GM13977 (cell line): ENCODE measurements at regions not wholly inside any gene's neighbourhood (a gene's known extent, or its start where the extent isn't known, plus 50 kb on each side); places are given as distances from the start of the nearest gene placed in this dataset.

Experiments used
- DNase-seq: peaks from one replicate; pipeline ENCODE4 v3.0.0; 2012; ENCODE audit warnings: low spot score
- in situ Hi-C: fragments of 300-500 bp; cut with MboI; formaldehyde crosslinking; loops from one replicate; pipeline ENCODE4 v1.12.0; 2022; ENCODE audit warnings: low sequenced_read_pairs, low pct_unique_long_range_greater_than_20kb, mixed read lengths, inconsistent platforms; ENCODE audit not compliant: unreplicated experiment
- TF ChIP-seq, protein P1 (sequence below): IDR thresholded peaks from 2 replicates; pipeline ENCODE4 v1.5.1; 2012; ENCODE audit warnings: mild to moderate bottlenecking, control low read depth; ENCODE audit not compliant: insufficient read depth; ENCODE audit errors: extremely low read depth, missing control alignments

GRCh38 chr11:119903821-119904220 lies 174.8 kb upstream of the NECTIN1 start:
- TF ChIP-seq, protein P1, sequence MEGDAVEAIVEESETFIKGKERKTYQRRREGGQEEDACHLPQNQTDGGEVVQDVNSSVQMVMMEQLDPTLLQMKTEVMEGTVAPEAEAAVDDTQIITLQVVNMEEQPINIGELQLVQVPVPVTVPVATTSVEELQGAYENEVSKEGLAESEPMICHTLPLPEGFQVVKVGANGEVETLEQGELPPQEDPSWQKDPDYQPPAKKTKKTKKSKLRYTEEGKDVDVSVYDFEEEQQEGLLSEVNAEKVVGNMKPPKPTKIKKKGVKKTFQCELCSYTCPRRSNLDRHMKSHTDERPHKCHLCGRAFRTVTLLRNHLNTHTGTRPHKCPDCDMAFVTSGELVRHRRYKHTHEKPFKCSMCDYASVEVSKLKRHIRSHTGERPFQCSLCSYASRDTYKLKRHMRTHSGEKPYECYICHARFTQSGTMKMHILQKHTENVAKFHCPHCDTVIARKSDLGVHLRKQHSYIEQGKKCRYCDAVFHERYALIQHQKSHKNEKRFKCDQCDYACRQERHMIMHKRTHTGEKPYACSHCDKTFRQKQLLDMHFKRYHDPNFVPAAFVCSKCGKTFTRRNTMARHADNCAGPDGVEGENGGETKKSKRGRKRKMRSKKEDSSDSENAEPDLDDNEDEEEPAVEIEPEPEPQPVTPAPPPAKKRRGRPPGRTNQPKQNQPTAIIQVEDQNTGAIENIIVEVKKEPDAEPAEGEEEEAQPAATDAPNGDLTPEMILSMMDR, result no peak

GRCh38 chr11:119903389-119903788 lies 174.4 kb upstream of the NECTIN1 start:
- TF ChIP-seq, protein P1, result no peak
- DNase-seq, result no peak
- in situ Hi-C loops, result no loop called here

More at GRCh38 chr11:119903821-119904220, 174.8 kb upstream of the NECTIN1 start:
- DNase-seq, result no peak
- in situ Hi-C loops, result no loop called here

GRCh38 chr11:119902656-119903231 lies 173.7 kb upstream of the NECTIN1 start:
- TF ChIP-seq, protein P1, result no peak
- in situ Hi-C loops, result no loop called here
- DNase-seq, result no peak

- TF ChIP-seq, protein P1, result no peak
- in situ Hi-C loops, result no loop called here
- no peak for DNase-seq
These were observed 172.9 kb upstream of the NECTIN1 start for GRCh38 chr11:119901657-119902577.

GRCh38 chr11:119899997-119900396 lies 171.0 kb upstream of the NECTIN1 start:
- in situ Hi-C loops, result no loop called here
- DNase-seq, result no peak
- TF ChIP-seq, protein P1, result no peak

DNA sequence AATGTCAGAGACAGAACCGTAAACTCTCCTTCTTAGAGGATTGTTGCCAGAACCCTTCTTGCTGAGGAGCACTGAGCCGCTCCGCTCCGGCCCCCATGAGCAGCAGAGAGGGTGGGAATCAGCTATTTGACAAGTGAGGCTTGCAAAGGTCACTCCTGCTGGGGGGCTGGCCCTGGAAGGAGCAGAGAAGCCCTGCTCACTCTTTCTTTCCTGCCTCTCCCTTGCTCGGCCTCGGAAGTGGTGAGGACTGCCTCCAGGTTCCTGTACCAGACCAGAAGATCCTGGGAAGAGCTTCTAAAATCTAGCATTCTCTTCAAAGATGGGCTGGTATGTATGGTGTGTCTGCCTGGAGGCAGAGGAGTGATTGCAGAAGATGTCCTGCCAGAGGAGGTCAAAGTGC lies 168.6 kb upstream of the NECTIN1 start:
- TF ChIP-seq, protein P1, result no peak
- no peak for DNase-seq
- in situ Hi-C loops, result no loop called here
